Activated CD8-positive, alpha-beta memory T cell treated with anti-CD3 and anti-CD28 coated beads, Interleukin-2, amount 10 ng/mL, durations not matched to agents 7 days and 5 days (primary cell): ENCODE measurements at regions not wholly inside any gene's neighbourhood (a gene's known extent, or its start where the extent isn't known, plus 50 kb on each side); places are given as distances from the start of the nearest gene placed in this dataset.
"Not testable (repeated sequence)": the region's sequence is repeated elsewhere in the genome, so short reads cannot be mapped to it uniquely, and the experiment has no call there.

Experiments used
- ATAC-seq: fragments of 150-1000 bp; cut with Tn5 transposase; one replicate; pipeline ENCODE4 v1.10.0; 2021; ENCODE audit warnings: moderate library complexity
- CTCF ChIA-PET: fragments of 350-600 bp; sonication (Branson Sonifier 250); formaldehyde crosslinking; loops from one replicate; lab custom pipeline; 2021; ENCODE audit warnings: antibody characterized with exemption; lab: Charles Lee
- DNase-seq: peaks from one replicate; pipeline ENCODE4 v3.0.0-alpha.2; 2020
- H3K27ac Mint-ChIP-seq: one replicate; pipeline ENCODE4 v1.8.0; 2021; ENCODE audit warnings: mild to moderate bottlenecking, mixed read lengths
- H3K27me3 Mint-ChIP-seq: one replicate; pipeline ENCODE4 v1.8.0; 2021; ENCODE audit warnings: mixed read lengths
- H3K36me3 Mint-ChIP-seq: one replicate; pipeline ENCODE4 v1.8.0; 2021; ENCODE audit warnings: mild to moderate bottlenecking, mixed read lengths
- H3K4me1 Mint-ChIP-seq: one replicate; pipeline ENCODE4 v1.8.0; 2021; ENCODE audit warnings: mixed read lengths
- H3K4me3 Mint-ChIP-seq: one replicate; pipeline ENCODE4 v1.8.0; 2021; ENCODE audit warnings: mild to moderate bottlenecking, moderate library complexity, mixed read lengths
- H3K9me3 Mint-ChIP-seq: one replicate; pipeline ENCODE4 v1.8.0; 2022; ENCODE audit warnings: low read depth, mixed read lengths

- H3K4me3 Mint-ChIP-seq, CTCF ChIA-PET, DNase-seq, H3K4me1 Mint-ChIP-seq, H3K27me3 Mint-ChIP-seq, ATAC-seq, H3K9me3 Mint-ChIP-seq, H3K27ac Mint-ChIP-seq, H3K36me3 Mint-ChIP-seq: not testable (repeated sequence)
These were observed 91.7 kb upstream of the SEC22B start for GRCh38 chr1:120267894-120268551.

- ATAC-seq, H3K27me3 Mint-ChIP-seq, DNase-seq, H3K4me1 Mint-ChIP-seq, H3K27ac Mint-ChIP-seq, H3K4me3 Mint-ChIP-seq, CTCF ChIA-PET, H3K36me3 Mint-ChIP-seq, H3K9me3 Mint-ChIP-seq: not testable (repeated sequence)
These were observed 88.2 kb upstream of the SEC22B start for GRCh38 chr1:120264564-120264963.

DNA sequence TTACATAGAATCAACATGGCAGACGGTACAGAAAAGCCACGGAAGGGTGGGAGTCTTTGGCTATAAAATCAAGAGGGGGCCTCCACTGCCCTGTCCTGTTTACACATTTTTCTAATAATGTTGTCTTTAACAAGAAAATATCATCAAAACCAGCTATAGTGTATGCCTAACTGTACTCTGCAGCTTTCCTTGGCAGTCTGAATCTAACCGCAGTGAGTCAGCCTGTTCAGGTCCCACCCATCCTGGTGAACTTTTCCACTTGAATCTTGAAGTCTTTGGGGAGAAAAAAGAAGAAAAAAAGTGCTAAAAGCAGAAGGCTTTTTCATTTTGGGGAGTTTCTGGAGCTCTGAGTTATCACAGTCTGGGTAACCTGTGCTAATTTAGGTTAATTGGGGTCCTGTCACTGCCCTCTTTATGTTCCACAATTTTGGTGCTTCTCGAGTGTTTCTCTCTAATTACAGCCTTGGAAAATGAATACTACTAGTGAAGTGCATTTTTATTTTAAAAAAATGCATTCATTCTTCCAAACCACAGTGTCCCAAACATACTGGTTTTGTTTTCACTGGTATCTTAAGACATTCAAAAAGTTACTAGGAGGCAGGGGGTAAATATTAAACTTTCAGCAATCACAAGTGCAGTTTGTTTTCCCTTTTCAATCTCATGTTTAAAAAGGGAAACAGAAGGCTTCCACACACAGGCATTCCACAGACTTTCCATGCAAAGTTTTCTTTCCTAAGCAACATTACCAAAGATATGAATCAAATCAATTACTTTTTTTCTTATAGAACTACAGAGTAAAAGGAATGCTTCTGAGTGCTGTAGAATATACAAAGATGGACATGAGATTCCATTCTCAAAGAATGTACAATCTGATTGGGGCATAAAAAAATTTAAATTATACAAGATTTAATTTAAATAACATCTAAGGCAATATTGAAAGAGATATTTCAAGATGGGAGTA is 86.8 kb upstream of the SEC22B start:
- ATAC-seq, DNase-seq, H3K4me1 Mint-ChIP-seq, H3K27ac Mint-ChIP-seq, H3K36me3 Mint-ChIP-seq, CTCF ChIA-PET, H3K4me3 Mint-ChIP-seq, H3K27me3 Mint-ChIP-seq, H3K9me3 Mint-ChIP-seq: not testable (repeated sequence)

DNA sequence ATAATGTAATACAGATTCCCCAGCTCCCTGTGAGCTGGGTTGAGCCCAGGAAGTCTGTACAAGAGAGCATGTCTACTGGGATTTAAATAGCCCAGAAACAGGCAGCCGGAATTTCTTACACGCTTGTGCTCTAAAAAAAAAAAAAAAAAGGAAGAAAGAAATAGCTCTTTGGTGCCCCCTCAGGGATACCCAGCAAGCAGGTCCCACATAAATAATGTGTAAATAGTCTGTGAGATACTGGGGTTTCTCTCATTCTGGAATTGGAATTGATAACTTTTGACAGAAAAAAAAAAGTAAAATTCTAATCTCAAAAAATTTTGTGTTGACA is 81.4 kb upstream of the SEC22B start:
- H3K4me3 Mint-ChIP-seq, H3K27me3 Mint-ChIP-seq, H3K9me3 Mint-ChIP-seq, H3K36me3 Mint-ChIP-seq, CTCF ChIA-PET, H3K27ac Mint-ChIP-seq, DNase-seq, H3K4me1 Mint-ChIP-seq: not testable (repeated sequence)
- peak; percentile 47 for ATAC-seq

GRCh38 chr1:120257064-120257777 is 80.9 kb upstream of the SEC22B start:
- H3K27me3 Mint-ChIP-seq, H3K9me3 Mint-ChIP-seq, H3K36me3 Mint-ChIP-seq, H3K4me1 Mint-ChIP-seq, H3K4me3 Mint-ChIP-seq, H3K27ac Mint-ChIP-seq, CTCF ChIA-PET, DNase-seq: not testable (repeated sequence)
- ATAC-seq: peak; percentile 33

- H3K4me1 Mint-ChIP-seq, H3K27me3 Mint-ChIP-seq, CTCF ChIA-PET, H3K36me3 Mint-ChIP-seq, H3K27ac Mint-ChIP-seq, DNase-seq, H3K4me3 Mint-ChIP-seq, H3K9me3 Mint-ChIP-seq, ATAC-seq: not testable (repeated sequence)
These were observed 74.4 kb upstream of the SEC22B start for GRCh38 chr1:120250756-120251155.

GRCh38 chr1:120248726-120249427 is 72.6 kb upstream of the SEC22B start:
- DNase-seq, CTCF ChIA-PET, H3K27me3 Mint-ChIP-seq, H3K4me3 Mint-ChIP-seq, H3K9me3 Mint-ChIP-seq, H3K27ac Mint-ChIP-seq, ATAC-seq, H3K36me3 Mint-ChIP-seq, H3K4me1 Mint-ChIP-seq: not testable (repeated sequence)

DNA sequence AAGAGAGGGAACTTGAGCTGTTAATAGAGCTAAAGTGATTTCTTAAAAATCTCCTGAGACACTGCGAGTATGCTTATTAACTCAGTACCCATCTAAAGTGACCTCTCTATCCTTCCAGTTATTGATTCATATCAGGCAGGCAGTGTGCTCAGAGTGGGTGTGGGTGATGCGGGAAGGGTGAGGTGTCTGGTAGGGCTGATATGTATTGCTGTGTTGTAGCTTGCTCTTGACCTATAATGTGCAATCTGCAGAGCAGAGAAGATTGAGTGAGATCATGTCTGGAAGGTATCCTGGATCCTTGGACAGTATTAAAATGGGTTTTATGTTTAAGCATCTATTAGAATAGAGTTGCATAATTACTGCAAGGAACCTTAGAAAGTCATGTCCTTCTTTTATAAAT is 71.9 kb upstream of the SEC22B start:
- H3K4me3 Mint-ChIP-seq, CTCF ChIA-PET, H3K9me3 Mint-ChIP-seq, ATAC-seq, DNase-seq, H3K27ac Mint-ChIP-seq, H3K4me1 Mint-ChIP-seq, H3K36me3 Mint-ChIP-seq, H3K27me3 Mint-ChIP-seq: not testable (repeated sequence)

DNA sequence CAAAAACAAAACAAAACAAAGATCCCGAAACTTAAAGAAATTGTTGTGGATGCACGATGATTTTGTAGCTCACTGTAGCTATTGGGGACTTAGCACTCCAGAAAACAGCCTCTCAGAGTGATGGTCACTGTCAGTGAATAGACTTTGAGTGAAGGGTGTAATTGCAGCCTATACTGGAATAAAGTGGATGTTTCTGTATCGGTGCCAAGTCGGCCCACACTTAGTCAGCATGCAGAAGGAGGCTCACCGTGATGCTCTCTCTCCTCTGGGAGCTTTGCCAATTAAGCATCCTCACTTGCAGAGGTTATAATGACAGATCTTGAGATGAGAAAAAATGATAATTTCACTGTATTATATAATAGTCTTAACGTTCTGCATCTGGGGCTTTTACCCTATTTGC is 67.5 kb upstream of the SEC22B start:
- H3K27ac Mint-ChIP-seq, H3K9me3 Mint-ChIP-seq, H3K4me3 Mint-ChIP-seq, DNase-seq, H3K4me1 Mint-ChIP-seq, ATAC-seq, H3K36me3 Mint-ChIP-seq, CTCF ChIA-PET, H3K27me3 Mint-ChIP-seq: not testable (repeated sequence)

DNA sequence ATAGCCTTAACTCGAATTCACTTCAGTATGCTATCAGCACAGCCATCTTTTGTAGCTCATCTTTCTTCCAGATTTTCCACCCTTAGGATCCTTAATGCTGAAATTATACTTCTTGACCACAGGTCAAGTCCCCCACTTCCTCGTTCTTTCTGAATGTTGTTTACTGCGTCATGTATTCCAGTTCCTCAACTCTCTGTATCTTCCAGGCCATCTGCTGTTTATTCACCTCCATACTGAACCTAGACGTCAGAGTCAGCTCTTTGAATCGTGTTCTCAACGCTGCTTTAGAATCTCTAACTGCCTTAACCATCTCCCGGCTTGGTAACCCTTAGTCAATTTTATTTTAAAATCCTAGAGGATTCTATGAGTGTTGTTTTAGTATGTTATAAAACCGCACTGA is 66.3 kb upstream of the SEC22B start:
- CTCF ChIA-PET, H3K36me3 Mint-ChIP-seq, H3K27me3 Mint-ChIP-seq, H3K4me3 Mint-ChIP-seq, H3K9me3 Mint-ChIP-seq, H3K27ac Mint-ChIP-seq, DNase-seq, H3K4me1 Mint-ChIP-seq, ATAC-seq: not testable (repeated sequence)

- H3K27me3 Mint-ChIP-seq, H3K36me3 Mint-ChIP-seq, H3K4me3 Mint-ChIP-seq, ATAC-seq, H3K4me1 Mint-ChIP-seq, H3K27ac Mint-ChIP-seq, H3K9me3 Mint-ChIP-seq, CTCF ChIA-PET, DNase-seq: not testable (repeated sequence)
These were observed 65.5 kb upstream of the SEC22B start for GRCh38 chr1:120241868-120242267.

GRCh38 chr1:120240181-120240580 is 63.9 kb upstream of the SEC22B start:
- H3K4me3 Mint-ChIP-seq, H3K27me3 Mint-ChIP-seq, DNase-seq, H3K36me3 Mint-ChIP-seq, H3K4me1 Mint-ChIP-seq, H3K27ac Mint-ChIP-seq, ATAC-seq, H3K9me3 Mint-ChIP-seq, CTCF ChIA-PET: not testable (repeated sequence)

- H3K27me3 Mint-ChIP-seq, DNase-seq, H3K27ac Mint-ChIP-seq, H3K4me3 Mint-ChIP-seq, ATAC-seq, H3K9me3 Mint-ChIP-seq, H3K4me1 Mint-ChIP-seq, CTCF ChIA-PET, H3K36me3 Mint-ChIP-seq: not testable (repeated sequence)
These were observed 63.0 kb upstream of the SEC22B start for GRCh38 chr1:120239351-120239750.
